K562 (cell line): ENCODE measurements at regions not wholly inside any gene's neighbourhood (a gene's known extent, or its start where the extent isn't known, plus 50 kb on each side); places are given as distances from the start of the nearest gene placed in this dataset.

ENCODE experiments used
- ATAC-seq: fragments of 200-7000 bp; cut with Tn5 transposase; 3 replicates; pipeline ENCODE4 v1.9.1; 2020; ENCODE audit warnings: moderate library complexity
- BruUV-seq: library from RNA; stranded (reverse); fragments of 400-500 nt; replicated peaks from 2 replicates; lab custom pipeline; 2021; lab: Mats Ljungman, UMichigan
- CTCF ChIA-PET: fragments of 300-600 bp; formaldehyde crosslinking; extraction: SDS; loops from one replicate; lab custom pipeline; 2021; ENCODE audit warnings: low intra/inter-chr PET ratio; lab: Yijun Ruan, JAX
- POLR2A ChIA-PET: fragments of 300-600, 350-650 bp; sonication (Branson Sonifier 250); formaldehyde crosslinking; extraction: SDS; loops from one replicate; lab custom pipeline; 2021; ENCODE audit warnings: antibody characterized with exemption, inconsistent platforms; lab: Yijun Ruan, JAX
- DNase-seq, 4 experiments: peaks; one replicate each; pipeline versions ENCODE4 v3.0.0 to v3.0.0-alpha.2; 2011 to 2018; ENCODE audit warnings: low spot score in 3 of 4, mixed read lengths in 3 of 4; ENCODE audit errors: extremely low read depth in 1 of 4
- FAIRE-seq: peaks from 2 replicates; lab custom pipeline; 2011; peaks lifted over from hg19 to GRCh38; lab: Jason Lieb, UNC
- H2AFZ ChIP-seq: 2 replicates; pipeline ENCODE4 v1.6.0; 2011; ENCODE audit warnings: low read depth, low read length, control low read depth, inconsistent platforms
- H3K27ac ChIP-seq: fragments of 200-600 bp; 3 replicates; pipeline ENCODE4 v1.8.0; 2011; ENCODE audit warnings: low read depth, mild to moderate bottlenecking, control low read depth, inconsistent platforms, low read length, moderate library complexity, mixed read lengths; ENCODE audit errors: extremely low read depth
- H3K27me3 ChIP-seq, 2 experiments: fragments of 300-600 bp in 1 of 2; 2 replicates in 1 of 2; 3 replicates in 1 of 2; pipeline versions ENCODE4 v1.6.0 to v1.8.0; 2011; ENCODE audit warnings: inconsistent platforms in 2 of 2, low read length in 2 of 2, mild to moderate bottlenecking in 1 of 2, mixed read lengths in 1 of 2, moderate library complexity in 1 of 2; ENCODE audit not compliant: control insufficient read depth in 2 of 2, insufficient read depth in 2 of 2
- H3K36me3 ChIP-seq: fragments of 300-600 bp; 3 replicates; pipeline ENCODE4 v1.8.0; 2011; ENCODE audit warnings: mild to moderate bottlenecking, low read length, inconsistent platforms; ENCODE audit not compliant: control insufficient read depth, insufficient read depth
- H3K4me1 ChIP-seq, 2 experiments: fragments of 200-600 bp in 1 of 2; replicated peaks in 1 of 2; 2 replicates in 1 of 2; 3 replicates in 1 of 2; pipeline versions ENCODE4 v1.5.1 to v1.8.0; 2011; ENCODE audit warnings: inconsistent platforms in 2 of 2, low read length in 2 of 2, mild to moderate bottlenecking in 1 of 2, mixed read lengths in 1 of 2, moderate library complexity in 1 of 2; ENCODE audit not compliant: control insufficient read depth in 2 of 2, insufficient read depth in 2 of 2
- H3K4me2 ChIP-seq: 2 replicates; pipeline ENCODE4 v1.6.1; 2011; ENCODE audit warnings: low read length, control low read depth, inconsistent platforms, mixed read lengths; ENCODE audit not compliant: insufficient read depth
- H3K4me3 ChIP-seq: fragments of 200-600 bp; sonication (generic), shearing (Covaris generic); 2 replicates; pipeline ENCODE4 v1.5.1; 2016; ENCODE audit warnings: control low read depth, inconsistent platforms
- H3K79me2 ChIP-seq: fragments of 200-600 bp; 3 replicates; pipeline ENCODE4 v1.8.0; 2011; ENCODE audit warnings: low read length, inconsistent platforms; ENCODE audit not compliant: control insufficient read depth, insufficient read depth
- H3K9ac ChIP-seq, 2 experiments: 2 replicates each; pipeline versions ENCODE4 v1.6.0 to v1.6.1; 2011; ENCODE audit warnings: low read depth in 2 of 2, low read length in 2 of 2, control low read depth in 1 of 2, inconsistent platforms in 1 of 2, mild to moderate bottlenecking in 1 of 2, mixed read lengths in 1 of 2; ENCODE audit not compliant: insufficient read depth in 1 of 2
- H3K9me1 ChIP-seq: one replicate; pipeline ENCODE4 v1.6.0; 2011; ENCODE audit warnings: inconsistent platforms, mild to moderate bottlenecking, low read length, moderate library complexity; ENCODE audit not compliant: control insufficient read depth, insufficient read depth
- H3K9me3 ChIP-seq: replicated peaks from 2 replicates; pipeline ENCODE4 v1.5.1; 2011; ENCODE audit warnings: low read depth, low read length, inconsistent platforms; ENCODE audit not compliant: control insufficient read depth, insufficient read depth
- H4K20me1 ChIP-seq: replicated peaks from 2 replicates; pipeline ENCODE4 v1.6.1; 2011; ENCODE audit warnings: low read length, inconsistent platforms, mixed read lengths; ENCODE audit not compliant: control insufficient read depth, insufficient read depth
- ATF3 ChIP-seq, 2 experiments: fragments of 450-650 bp in 1 of 2; sonication (generic) in 1 of 2; formaldehyde crosslinking in 1 of 2; IDR thresholded peaks in 1 of 2; conservative IDR thresholded peaks in 1 of 2; 2 replicates each; pipeline versions ENCODE4 v1.6.1 to v1.8.1; 2016 to 2023; ENCODE audit warnings: mild to moderate bottlenecking in 2 of 2, moderate library complexity in 2 of 2, inconsistent platforms in 1 of 2, missing genetic modification reagents in 1 of 2
- MNT ChIP-seq, 2 experiments: fragments of 450-650 bp; conservative IDR thresholded peaks; 2 replicates each; pipeline ENCODE4 v1.6.1; 2017; ENCODE audit warnings: mild to moderate bottlenecking in 2 of 2, moderate library complexity in 2 of 2
- TAL1 ChIP-seq: fragments of 450-650 bp; IDR thresholded peaks from 2 replicates; pipeline ENCODE4 v1.6.1; 2016; ENCODE audit warnings: mild to moderate bottlenecking
- WGBS: fragments of 100-300 bp; shearing (Covaris generic); methylation state at CpG from one replicate; pipeline ENCODE4 v1.1.6; 2016; ENCODE audit warnings: low coverage, mixed read lengths; ENCODE audit not compliant: insufficient coverage; ENCODE audit errors: missing lambda C conversion rate; 5-methylcytosine and 5-hydroxymethylcytosine counted together
- in situ Hi-C: fragments of 300-500 bp; cut with MboI; formaldehyde crosslinking; loops from 4 replicates; pipeline ENCODE4 v1.15.0; 2018; ENCODE audit warnings: inconsistent platforms, mixed read lengths
- intact Hi-C: fragments of 100-400 bp; cut with micrococcal nuclease; formaldehyde crosslinking; loops from 2 replicates; pipeline ENCODE4 v1.14.2; 2022
- TF ChIP-seq, protein P1 (sequence below): IDR thresholded peaks from 2 replicates; pipeline ENCODE4 v1.6.1; 2016; ENCODE audit warnings: missing genetic modification characterization, missing compliant biosample characterization
- TF ChIP-seq, protein P2 (sequence below): fragments of 450-650 bp; IDR thresholded peaks from 2 replicates; pipeline ENCODE4 v1.7.0; 2016; ENCODE audit warnings: borderline replicate concordance

DNA sequence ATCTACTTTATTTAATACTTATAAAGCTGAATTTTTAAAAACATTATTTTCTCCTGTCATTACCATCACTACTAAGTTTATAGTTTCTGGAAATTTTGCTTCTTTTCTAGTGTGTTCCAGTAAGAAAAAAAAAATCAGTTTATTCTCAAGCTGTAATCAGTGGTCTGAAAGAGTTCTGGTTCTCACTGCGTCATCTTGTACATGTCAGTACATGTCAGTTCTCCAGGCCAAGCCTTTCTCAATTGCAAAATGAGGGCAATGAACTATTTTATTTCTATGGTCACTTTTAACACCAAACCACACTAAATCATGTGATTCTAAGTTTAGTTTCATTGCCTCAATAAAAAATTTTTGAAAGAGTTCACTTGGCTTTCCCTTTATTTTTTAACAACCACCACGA lies 468.9 kb upstream of the LRFN5 start (continued):
- TF ChIP-seq, protein P1, sequence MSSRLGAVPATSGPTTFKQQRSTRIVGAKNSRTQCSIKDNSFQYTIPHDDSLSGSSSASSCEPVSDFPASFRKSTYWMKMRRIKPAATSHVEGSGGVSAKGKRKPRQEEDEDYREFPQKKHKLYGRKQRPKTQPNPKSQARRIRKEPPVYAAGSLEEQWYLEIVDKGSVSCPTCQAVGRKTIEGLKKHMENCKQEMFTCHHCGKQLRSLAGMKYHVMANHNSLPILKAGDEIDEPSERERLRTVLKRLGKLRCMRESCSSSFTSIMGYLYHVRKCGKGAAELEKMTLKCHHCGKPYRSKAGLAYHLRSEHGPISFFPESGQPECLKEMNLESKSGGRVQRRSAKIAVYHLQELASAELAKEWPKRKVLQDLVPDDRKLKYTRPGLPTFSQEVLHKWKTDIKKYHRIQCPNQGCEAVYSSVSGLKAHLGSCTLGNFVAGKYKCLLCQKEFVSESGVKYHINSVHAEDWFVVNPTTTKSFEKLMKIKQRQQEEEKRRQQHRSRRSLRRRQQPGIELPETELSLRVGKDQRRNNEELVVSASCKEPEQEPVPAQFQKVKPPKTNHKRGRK (tag) = no peak

- H3K9ac ChIP-seq = no peak overlapping the region
- no peak for DNase-seq
- no peaks in the 10 kb centered on the region for H3K27me3 ChIP-seq
- ATAC-seq = no peak
- H3K4me1 ChIP-seq = no peaks in the 10 kb centered on the region
- no peaks in the 10 kb centered on the region for H3K9me1 ChIP-seq
- no peaks in the 10 kb centered on the region for H3K79me2 ChIP-seq
- POLR2A ChIA-PET = no interaction called here
- FAIRE-seq = no peak
- in situ Hi-C loops (no loop called here), intact Hi-C loops (no loop called here)
- CTCF ChIA-PET = no interaction called here
- H3K27ac ChIP-seq = no peak overlapping the region
- H3K4me3 ChIP-seq = no peak overlapping the region
- H4K20me1 ChIP-seq = no peaks in the 10 kb centered on the region
- no peak overlapping the region for H3K4me2 ChIP-seq
- no TSS peak for BruUV-seq
- WGBS = 14% methylated on average over 2 of the region's 2 CpGs
- no peak overlapping the region for H2AFZ ChIP-seq
- H3K36me3 ChIP-seq = no peaks in the 10 kb centered on the region
- H3K9me3 ChIP-seq = no peaks in the 10 kb centered on the region
- TF ChIP-seq TAL1 = no peak
- no peak for TF ChIP-seq ATF3 (IDR thresholded peaks at IDR 0.05)
- no peak for TF ChIP-seq ATF3 (CRISPR knock-in tag; conservative IDR thresholded peaks at IDR 0.05)
- no peak for TF ChIP-seq MNT (conservative IDR thresholded peaks at IDR 0.05)
- TF ChIP-seq, protein P2, sequence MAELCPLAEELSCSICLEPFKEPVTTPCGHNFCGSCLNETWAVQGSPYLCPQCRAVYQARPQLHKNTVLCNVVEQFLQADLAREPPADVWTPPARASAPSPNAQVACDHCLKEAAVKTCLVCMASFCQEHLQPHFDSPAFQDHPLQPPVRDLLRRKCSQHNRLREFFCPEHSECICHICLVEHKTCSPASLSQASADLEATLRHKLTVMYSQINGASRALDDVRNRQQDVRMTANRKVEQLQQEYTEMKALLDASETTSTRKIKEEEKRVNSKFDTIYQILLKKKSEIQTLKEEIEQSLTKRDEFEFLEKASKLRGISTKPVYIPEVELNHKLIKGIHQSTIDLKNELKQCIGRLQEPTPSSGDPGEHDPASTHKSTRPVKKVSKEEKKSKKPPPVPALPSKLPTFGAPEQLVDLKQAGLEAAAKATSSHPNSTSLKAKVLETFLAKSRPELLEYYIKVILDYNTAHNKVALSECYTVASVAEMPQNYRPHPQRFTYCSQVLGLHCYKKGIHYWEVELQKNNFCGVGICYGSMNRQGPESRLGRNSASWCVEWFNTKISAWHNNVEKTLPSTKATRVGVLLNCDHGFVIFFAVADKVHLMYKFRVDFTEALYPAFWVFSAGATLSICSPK = no peak
These were observed 476.4 kb upstream of the LRFN5 start for GRCh38 chr14:41130274-41130673.
